Anterior cingulate cortex (tissue), 58 donors: ENCODE measurements at regions not wholly inside any gene's neighbourhood (a gene's known extent, or its start where the extent isn't known, plus 50 kb on each side); places are given as distances from the start of the nearest gene placed in this dataset.
A peak's percentile ranks its signal among the peaks of the same experiment; 100 is the strongest.

Experiments used
- DNase-seq, 58 donors: peaks; one replicate each; lab custom pipeline; 2025; lab: John Stamatoyannopoulos, UW

- DNase-seq = no peak
These were observed 728.8 kb downstream of the TYW1 start for GRCh38 chr7:67725423-67725822.

- no peak for DNase-seq
These were observed 733.1 kb downstream of the TYW1 start for GRCh38 chr7:67729771-67730170.

DNA sequence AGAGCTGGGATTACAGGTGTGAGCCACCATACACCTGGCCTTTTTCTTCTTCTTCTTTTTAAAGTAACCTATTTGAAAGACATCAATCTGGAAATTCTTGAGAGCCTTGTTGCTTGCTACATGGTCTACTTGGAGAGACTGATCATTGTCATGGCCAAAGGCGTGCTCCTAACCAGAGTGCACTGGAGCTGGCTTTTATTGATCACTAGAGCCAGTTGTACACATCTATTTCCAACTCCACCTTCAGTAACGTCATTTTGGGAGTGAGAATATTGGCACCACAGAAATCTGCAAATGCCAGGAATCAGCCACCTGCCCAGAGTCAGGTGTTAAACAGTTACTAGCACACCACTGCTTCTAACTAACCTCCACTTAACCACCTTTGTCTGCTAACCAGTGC is 735.1 kb downstream of the TYW1 start:
- no peak for DNase-seq

- no peak for DNase-seq
These were observed 736.3 kb downstream of the TYW1 start for GRCh38 chr7:67732898-67733297.

- DNase-seq = no peak
These were observed 741.5 kb downstream of the TYW1 start for GRCh38 chr7:67738145-67738544.

DNA sequence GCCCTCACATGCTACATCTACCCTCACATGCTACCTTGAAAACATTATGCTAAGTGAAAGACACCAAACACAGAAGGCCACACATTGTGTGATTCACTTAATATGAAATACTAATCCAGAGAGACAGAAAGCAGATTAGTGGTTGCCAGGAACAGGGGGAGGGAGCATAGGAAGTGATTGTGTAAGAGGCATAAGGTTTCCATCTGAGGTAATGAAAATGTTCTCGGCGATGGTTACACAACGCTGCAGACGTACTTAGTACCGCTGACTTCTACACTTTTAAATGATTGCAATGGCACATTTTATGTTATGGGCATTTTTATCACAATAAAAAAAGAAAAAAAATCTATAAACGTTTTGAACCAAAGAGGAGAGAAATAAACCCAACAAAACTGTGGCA is 742.3 kb downstream of the TYW1 start:
- DNase-seq = no peak

- DNase-seq = peak in 1 of 58 donors; percentile 1
These were observed 746.9 kb downstream of the TYW1 start for GRCh38 chr7:67743501-67743900.

DNA sequence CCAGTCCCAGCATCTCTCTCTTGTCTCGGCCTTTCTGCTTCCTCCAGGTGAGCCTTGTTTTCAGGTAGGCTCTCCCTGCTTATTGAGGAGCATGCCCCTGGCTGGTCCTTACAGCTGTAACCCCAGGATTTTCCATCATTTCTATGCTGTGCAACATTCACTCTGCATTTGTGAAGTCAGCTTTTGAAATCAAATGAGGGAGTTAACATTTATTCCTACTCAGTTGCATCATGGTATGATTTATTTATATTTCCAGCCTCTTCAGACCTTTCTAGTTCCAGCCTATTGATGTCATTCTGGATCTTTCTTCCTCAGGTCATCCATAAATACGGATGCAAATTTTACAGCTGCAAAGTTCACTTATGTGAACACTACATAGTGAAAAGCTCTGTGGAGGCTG is 755.6 kb downstream of the TYW1 start:
- DNase-seq = no peak

DNA sequence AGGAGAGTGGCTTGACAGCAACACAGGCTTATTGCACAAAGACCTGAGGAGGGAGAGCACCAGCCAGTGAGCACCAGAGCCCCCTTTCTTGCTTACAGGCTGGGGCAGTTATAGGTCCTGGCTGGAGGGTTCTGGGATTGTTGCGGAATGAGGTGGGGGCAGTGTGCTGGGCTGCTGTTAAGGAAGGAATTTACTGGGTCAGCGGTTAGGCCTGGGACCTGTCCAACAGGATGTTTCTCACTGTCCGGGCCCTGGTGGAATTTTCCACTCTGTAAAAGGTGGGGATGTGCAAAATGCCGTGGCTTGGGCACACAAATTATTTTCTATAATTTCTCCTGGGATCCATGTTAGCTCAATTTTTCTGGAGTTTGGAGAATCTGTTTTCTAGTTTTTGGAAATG is 757.3 kb downstream of the TYW1 start:
- no peak for DNase-seq

GRCh38 chr7:67754651-67755050 is 758.0 kb downstream of the TYW1 start:
- DNase-seq = no peak

GRCh38 chr7:67758551-67758950 is 761.9 kb downstream of the TYW1 start:
- no peak for DNase-seq

DNA sequence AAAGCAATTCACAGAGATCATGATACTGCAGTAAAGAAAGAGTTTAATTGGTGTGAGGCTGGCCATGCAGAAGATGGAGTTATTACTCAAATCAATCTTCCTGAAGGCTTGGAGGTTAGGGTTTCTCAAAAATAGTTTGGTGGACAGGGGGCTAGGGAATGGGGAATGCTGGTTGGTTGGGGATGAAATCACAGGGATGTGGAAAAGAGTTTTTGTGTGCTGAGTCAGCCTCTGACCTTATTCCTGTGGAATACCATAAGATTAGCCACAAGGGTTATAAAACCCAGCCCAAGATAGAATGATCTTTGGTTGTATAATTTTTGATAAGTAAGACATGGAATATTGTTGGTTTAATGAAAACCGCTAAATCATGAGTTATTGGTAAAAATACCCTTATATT is 764.3 kb downstream of the TYW1 start:
- DNase-seq = no peak

- DNase-seq = no peak
These were observed 765.9 kb downstream of the TYW1 start for GRCh38 chr7:67762516-67762915.

GRCh38 chr7:67764289-67764688 is 767.7 kb downstream of the TYW1 start:
- no peak for DNase-seq

DNA sequence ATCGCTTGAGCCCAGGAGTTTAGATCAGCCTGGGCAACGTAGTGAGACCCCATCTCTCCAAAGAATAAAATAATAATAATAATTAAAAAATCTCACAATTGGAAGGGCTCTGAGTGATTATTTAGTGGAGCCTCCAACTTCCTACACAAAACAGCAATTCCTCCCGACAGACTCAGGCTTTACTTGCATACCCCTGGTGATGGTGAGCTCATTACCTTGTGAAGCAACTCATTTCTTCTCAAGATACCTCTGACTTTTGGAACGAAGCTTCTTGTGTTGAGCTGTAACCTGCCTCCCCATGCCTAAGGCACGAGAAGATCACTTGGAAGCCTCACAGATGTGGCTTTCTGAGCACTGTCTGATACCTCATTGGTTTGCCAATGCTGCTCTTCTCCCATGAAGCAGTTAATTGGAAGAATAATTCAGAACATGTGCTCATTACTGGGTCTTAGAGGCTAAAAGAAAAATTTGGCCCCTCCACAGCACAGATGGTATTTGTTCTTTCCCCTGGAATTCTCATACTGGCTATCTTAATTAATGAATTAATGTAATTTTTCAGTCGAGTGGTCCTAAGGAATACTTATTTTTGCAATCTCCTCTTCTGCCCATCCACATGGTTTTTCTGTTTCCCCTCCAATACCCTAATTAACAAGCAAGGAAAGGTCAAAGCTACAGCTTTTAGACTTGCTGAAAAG is 769.0 kb downstream of the TYW1 start:
- DNase-seq = no peak

DNA sequence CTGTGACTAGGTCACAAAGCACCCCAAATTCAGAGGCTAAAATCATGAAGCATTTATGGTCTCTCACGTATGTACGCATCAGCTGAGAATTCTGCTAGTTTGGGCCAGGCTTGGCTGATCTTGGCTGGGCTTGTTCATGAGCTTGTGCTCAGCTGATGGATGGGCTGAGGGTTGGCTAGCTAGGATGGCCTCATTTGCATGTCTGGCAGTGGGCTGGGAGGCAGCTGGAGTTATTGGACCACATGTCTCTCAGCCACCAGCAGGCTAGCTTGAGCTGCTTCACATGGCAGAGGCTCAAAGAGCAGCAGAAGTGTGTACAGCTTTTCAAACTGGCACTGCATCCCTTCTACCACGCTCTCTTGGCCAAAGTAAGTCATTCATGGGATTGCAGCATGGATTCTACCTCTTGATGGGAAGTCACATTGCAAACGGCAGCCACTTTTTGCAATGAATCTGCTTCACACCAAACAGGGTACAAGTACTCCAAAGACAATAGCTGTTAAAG is 770.3 kb downstream of the TYW1 start:
- DNase-seq = no peak

DNA sequence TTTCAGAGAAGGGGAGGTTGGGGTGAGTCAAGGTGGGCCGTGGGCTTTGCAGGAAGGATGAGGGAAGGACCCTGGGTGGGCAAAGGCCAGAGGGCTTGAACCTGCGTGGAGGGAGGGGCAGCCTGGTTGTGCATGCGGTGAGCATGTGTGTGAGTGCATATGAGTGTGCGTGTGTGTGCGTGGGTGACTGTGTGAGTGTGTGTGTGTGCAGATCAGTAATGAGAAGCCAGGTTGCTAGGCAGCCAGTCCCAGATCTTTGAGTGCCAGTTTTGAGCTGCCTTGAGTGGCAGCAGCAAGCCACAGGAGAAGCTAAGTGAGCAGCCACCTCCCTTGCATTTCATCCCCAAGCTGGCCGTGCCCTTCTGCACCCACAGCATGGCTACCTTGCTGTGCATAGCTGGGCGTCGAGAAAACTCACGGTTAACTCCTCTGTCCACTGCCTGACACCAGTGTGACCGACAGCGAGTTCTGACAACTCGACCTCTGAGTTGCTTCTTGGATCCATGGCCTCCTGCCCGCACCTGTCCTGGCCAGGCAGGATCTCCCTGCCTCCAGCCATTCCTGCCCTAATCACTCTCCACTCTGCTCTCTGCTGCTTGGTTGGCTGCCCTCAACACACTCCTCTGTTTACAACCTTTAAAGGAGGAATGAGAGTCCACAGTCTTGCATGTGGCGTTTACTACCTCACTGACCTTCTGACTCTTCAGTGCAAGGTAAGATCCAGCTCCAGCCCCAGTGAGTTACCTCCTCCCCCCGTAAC is 775.4 kb downstream of the TYW1 start:
- DNase-seq = peak in 22 of 58 donors; percentile 1 to 53 (median 8)

- peak in 3 of 58 donors; percentile 2 to 14 (median 6) for DNase-seq
These were observed 776.4 kb downstream of the TYW1 start for GRCh38 chr7:67773081-67773480.

- no peak for DNase-seq
These were observed 780.5 kb downstream of the TYW1 start for GRCh38 chr7:67777119-67777518.

GRCh38 chr7:67781841-67782240 is 785.2 kb downstream of the TYW1 start:
- peak in 1 of 58 donors; percentile 16 for DNase-seq

GRCh38 chr7:67786021-67786420 is 789.4 kb downstream of the TYW1 start:
- DNase-seq = no peak

DNA sequence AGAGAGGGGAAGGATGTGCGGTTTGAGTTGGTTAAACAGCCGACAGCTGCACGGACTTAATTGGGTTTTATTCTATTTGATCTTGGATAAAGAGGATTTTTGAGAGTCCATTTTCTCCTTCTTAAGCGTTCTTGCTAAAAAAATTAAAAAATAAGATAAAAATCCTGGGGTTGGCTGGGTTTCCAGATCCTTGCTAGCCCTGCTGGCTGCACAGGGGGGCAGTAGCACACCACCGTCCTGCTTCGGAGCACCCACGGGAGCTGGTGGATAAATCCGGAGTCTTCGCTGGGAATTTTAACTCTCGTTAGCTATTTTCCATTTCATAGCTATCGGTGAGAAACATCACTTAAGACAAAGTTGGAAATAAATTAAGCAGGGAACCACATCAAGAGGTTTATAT is 792.0 kb downstream of the TYW1 start:
- DNase-seq = peak in 21 of 58 donors; percentile 1 to 52 (median 14)
